Motor neuron (in vitro differentiated cells): ENCODE measurements at regions not wholly inside any gene's neighbourhood (a gene's known extent, or its start where the extent isn't known, plus 50 kb on each side); places are given as distances from the start of the nearest gene placed in this dataset.

Experiments
- ATAC-seq, 8 experiments: fragments of 200-7000 bp; cut with Tn5 transposase; replicated peaks in 6 of 8; 2 replicates each; pipeline ENCODE4 v1.8.0; 2021; ENCODE audit warnings: mild to moderate bottlenecking in 8 of 8, moderate library complexity in 8 of 8
- H3K27ac ChIP-seq, 2 donors: fragments of 250-450 bp; sonication (Bioruptor Pico); 2 replicates each; pipeline ENCODE4 v1.9.0; 2021; ENCODE audit warnings: antibody characterized with exemption in 2 of 2, mild to moderate bottlenecking in 2 of 2, moderate library complexity in 1 of 2
- H3K4me1 ChIP-seq, 2 donors: fragments of 250-450 bp; sonication (Bioruptor Pico); replicated peaks in 1 of 2; 2 replicates each; pipeline ENCODE4 v1.6.1; 2021; ENCODE audit warnings: antibody characterized with exemption in 2 of 2, mild to moderate bottlenecking in 2 of 2, moderate library complexity in 1 of 2
- H3K4me3 ChIP-seq, 5 donors: fragments of 250-450 bp; sonication (Bioruptor Pico); 2 replicates each; pipeline ENCODE4 v1.9.0; 2021; ENCODE audit warnings: antibody characterized with exemption in 5 of 5, mild to moderate bottlenecking in 5 of 5, moderate library complexity in 4 of 5
- WGBS, 10 experiments: fragments of 450-650 bp; shearing (Covaris generic); methylation state at CpG; one replicate each; pipeline ENCODE4 v1.0.0; 2022; 5-methylcytosine and 5-hydroxymethylcytosine counted together
- in situ Hi-C, 9 experiments: fragments of 400-800 bp; cut with MboI; loops; one replicate each; pipeline ENCODE4 v1.15.0; 2021; ENCODE audit warnings: low sequenced_read_pairs in 9 of 9, low pct_unique_long_range_greater_than_20kb in 2 of 9; ENCODE audit not compliant: unreplicated experiment in 9 of 9

GRCh38 chr6:140069576-140069975 is 695.1 kb upstream of the CITED2 start:
- Histone ChIP-seq H3K4me1 (peaks cover 0 to 12% of the 10 kb centered on the region in 2 donors), H3K4me3 (no peak overlapping the region), H3K27ac (no peak overlapping the region)
- in situ Hi-C loops, result loop anchor here in 1 of 9 experiments (25.0 kb wide), 1 partner anchor 368 kb away; no protein-coding TSS in a partner anchor
- no peak for ATAC-seq

- peaks cover 0 to 12% of the 10 kb centered on the region in 2 donors for H3K4me1 ChIP-seq
- no peak overlapping the region for H3K27ac ChIP-seq
- H3K4me3 ChIP-seq, result no peak overlapping the region
- ATAC-seq, result no peak
- in situ Hi-C loops, result loop anchor here in 1 of 9 experiments (25.0 kb wide), 1 partner anchor 368 kb away; no protein-coding TSS in a partner anchor
- WGBS, 10 experiments, result 52 to 97% (median 77%) methylated on average over 1 to 3 of the region's 3 CpGs; no CpG with 5 or more reads in 1 of the 10 experiments
Measured at GRCh38 chr6:140068801-140069200, 694.4 kb upstream of the CITED2 start.

- H3K27ac ChIP-seq, result no peak overlapping the region
- no peak overlapping the region for H3K4me3 ChIP-seq
- in situ Hi-C loops, result loop anchor here in 1 of 9 experiments (25.0 kb wide), 1 partner anchor 373 kb away; no protein-coding TSS in a partner anchor
- no peak for ATAC-seq
- H3K4me1 ChIP-seq, result no peaks in the 10 kb centered on the region
- 43 to 100% (median 92%) methylated on average over 1 to 7 of the region's 7 CpGs; no CpG with 5 or more reads in 4 of the 10 experiments for WGBS, 10 experiments
Measured at GRCh38 chr6:140064366-140064765, 689.9 kb upstream of the CITED2 start.

GRCh38 chr6:140063021-140063399 is 688.6 kb upstream of the CITED2 start:
- Histone ChIP-seq H3K4me1 (no peaks in the 10 kb centered on the region), H3K4me3 (no peak overlapping the region), H3K27ac (no peak overlapping the region)
- in situ Hi-C loops, result loop anchor here in 1 of 9 experiments (25.0 kb wide), 1 partner anchor 374 kb away; no protein-coding TSS in a partner anchor
- ATAC-seq, result peak in 3 of 8 experiments; percentile 52 to 74 (median 69)

- in situ Hi-C loops, result loop anchor here in 1 of 9 experiments (25.0 kb wide), 1 partner anchor 375 kb away; no protein-coding TSS in a partner anchor
- WGBS, 10 experiments, result 6 to 100% (median 72%) methylated on average over 1 to 3 of the region's 3 CpGs; no CpG with 5 or more reads in 1 of the 10 experiments
- Histone ChIP-seq H3K4me1 (peaks cover 0 to 5% of the 10 kb centered on the region in 2 donors), H3K27ac (no peak overlapping the region), H3K4me3 (no peak overlapping the region)
- peak in 3 of 8 experiments; percentile 57 to 71 (median 61) for ATAC-seq
Measured at GRCh38 chr6:140062043-140063020, 687.9 kb upstream of the CITED2 start.

GRCh38 chr6:140061110-140062042 is 686.9 kb upstream of the CITED2 start:
- ATAC-seq, result peak in 3 of 8 experiments; percentile 18 to 69 (median 23)
- no peak overlapping the region for H3K27ac ChIP-seq
- in situ Hi-C loops, result loop anchor here in 1 of 9 experiments (25.0 kb wide), 1 partner anchor 376 kb away; no protein-coding TSS in a partner anchor

GRCh38 chr6:140059947-140060346 is 685.5 kb upstream of the CITED2 start:
- WGBS, 10 experiments, result 91 to 100% (median 100%) methylated on average over 1 of the region's 1 CpG; no CpG with 5 or more reads in 4 of the 10 experiments
- in situ Hi-C loops, result loop anchor here in 1 of 9 experiments (25.0 kb wide), 1 partner anchor 377 kb away; no protein-coding TSS in a partner anchor
- H3K4me1 ChIP-seq, result peaks cover 0 to 10% of the 10 kb centered on the region in 2 donors
- ATAC-seq, result no peak
- no peak overlapping the region for H3K27ac ChIP-seq
- no peak overlapping the region for H3K4me3 ChIP-seq

More at GRCh38 chr6:140061110-140062042, 686.9 kb upstream of the CITED2 start:
- 29 to 100% (median 76%) methylated on average over 1 to 5 of the region's 5 CpGs for WGBS, 10 experiments
- H3K4me3 ChIP-seq, result no peak overlapping the region
- peaks cover 0 to 10% of the 10 kb centered on the region in 2 donors for H3K4me1 ChIP-seq

GRCh38 chr6:140058863-140059262 is 684.4 kb upstream of the CITED2 start:
- Histone ChIP-seq H3K27ac (no peak overlapping the region), H3K4me3 (no peak overlapping the region), H3K4me1 (peaks cover 0 to 10% of the 10 kb centered on the region in 2 donors)
- in situ Hi-C loops, result loop anchor here in 1 of 9 experiments (25.0 kb wide), 1 partner anchor 378 kb away; no protein-coding TSS in a partner anchor
- no peak for ATAC-seq
- WGBS, 10 experiments, result 79 to 100% (median 94%) methylated on average over 1 to 2 of the region's 2 CpGs; no CpG with 5 or more reads in 1 of the 10 experiments

GRCh38 chr6:140052736-140053729 is 678.6 kb upstream of the CITED2 start:
- peak in 1 of 8 experiments; percentile 25 for ATAC-seq
- H3K27ac ChIP-seq, result no peak overlapping the region
- in situ Hi-C loops, result loop anchor here in 1 of 9 experiments (25.0 kb wide), 1 partner anchor 384 kb away; no protein-coding TSS in a partner anchor
- peaks cover 25 to 38% of the 10 kb centered on the region in 2 donors for H3K4me1 ChIP-seq
- no peak overlapping the region for H3K4me3 ChIP-seq
- 61 to 100% (median 92%) methylated on average over 3 to 6 of the region's 6 CpGs for WGBS, 10 experiments

- WGBS, 10 experiments, result 22 to 79% (median 63%) methylated on average over 1 to 7 of the region's 7 CpGs
Measured at GRCh38 chr6:140051521-140052512, 677.4 kb upstream of the CITED2 start.

More at GRCh38 chr6:140051521-140052512, 677.4 kb upstream of the CITED2 start:
- Histone ChIP-seq H3K27ac (no peak overlapping the region), H3K4me1 (peaks cover 25 to 28% of the 10 kb centered on the region in 2 donors), H3K4me3 (no peak overlapping the region)
- in situ Hi-C loops, result loop anchor here in 1 of 9 experiments (25.0 kb wide), 1 partner anchor 385 kb away; no protein-coding TSS in a partner anchor
- ATAC-seq, result peak in 7 of 8 experiments; percentile 51 to 67 (median 54)
